ENCODE measurements at regions not wholly inside any gene's neighbourhood (a gene's known extent, or its start where the extent isn't known, plus 50 kb on each side); places are given as distances from the start of the nearest gene placed in this dataset.

DNA sequence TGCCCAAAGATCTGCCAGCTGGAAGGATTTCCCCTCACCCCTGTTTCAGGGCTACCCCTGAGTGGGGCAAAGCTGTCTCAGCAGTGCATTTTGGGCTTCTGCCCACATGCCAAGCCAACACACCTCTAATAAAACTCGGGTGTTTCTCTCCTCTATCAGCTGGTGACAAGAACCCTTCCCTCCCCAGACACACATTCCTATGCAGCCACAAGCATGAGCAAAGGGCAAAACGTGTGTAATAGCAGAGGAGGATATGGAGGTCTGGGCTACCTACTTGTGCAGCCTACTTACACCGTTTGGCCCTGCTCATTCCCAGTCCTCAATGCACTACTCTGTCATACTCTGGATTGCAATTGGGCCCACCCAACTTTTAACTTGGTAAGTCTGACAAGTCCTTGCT, 101.3 kb downstream of the IYD start (continued):
- TF ChIP-seq RXRB (CRISPR knock-in tag; IDR thresholded peaks at IDR 0.05; ENCODE audit: borderline replicate concordance) (no peak), MAF1 (CRISPR knock-in tag; IDR thresholded peaks at IDR 0.05; ENCODE audit: borderline replicate concordance) (no peak)
- TF ChIP-seq, protein P1, sequence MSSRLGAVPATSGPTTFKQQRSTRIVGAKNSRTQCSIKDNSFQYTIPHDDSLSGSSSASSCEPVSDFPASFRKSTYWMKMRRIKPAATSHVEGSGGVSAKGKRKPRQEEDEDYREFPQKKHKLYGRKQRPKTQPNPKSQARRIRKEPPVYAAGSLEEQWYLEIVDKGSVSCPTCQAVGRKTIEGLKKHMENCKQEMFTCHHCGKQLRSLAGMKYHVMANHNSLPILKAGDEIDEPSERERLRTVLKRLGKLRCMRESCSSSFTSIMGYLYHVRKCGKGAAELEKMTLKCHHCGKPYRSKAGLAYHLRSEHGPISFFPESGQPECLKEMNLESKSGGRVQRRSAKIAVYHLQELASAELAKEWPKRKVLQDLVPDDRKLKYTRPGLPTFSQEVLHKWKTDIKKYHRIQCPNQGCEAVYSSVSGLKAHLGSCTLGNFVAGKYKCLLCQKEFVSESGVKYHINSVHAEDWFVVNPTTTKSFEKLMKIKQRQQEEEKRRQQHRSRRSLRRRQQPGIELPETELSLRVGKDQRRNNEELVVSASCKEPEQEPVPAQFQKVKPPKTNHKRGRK (CRISPR knock-in tag; IDR thresholded peaks at IDR 0.05) = no peak

DNA sequence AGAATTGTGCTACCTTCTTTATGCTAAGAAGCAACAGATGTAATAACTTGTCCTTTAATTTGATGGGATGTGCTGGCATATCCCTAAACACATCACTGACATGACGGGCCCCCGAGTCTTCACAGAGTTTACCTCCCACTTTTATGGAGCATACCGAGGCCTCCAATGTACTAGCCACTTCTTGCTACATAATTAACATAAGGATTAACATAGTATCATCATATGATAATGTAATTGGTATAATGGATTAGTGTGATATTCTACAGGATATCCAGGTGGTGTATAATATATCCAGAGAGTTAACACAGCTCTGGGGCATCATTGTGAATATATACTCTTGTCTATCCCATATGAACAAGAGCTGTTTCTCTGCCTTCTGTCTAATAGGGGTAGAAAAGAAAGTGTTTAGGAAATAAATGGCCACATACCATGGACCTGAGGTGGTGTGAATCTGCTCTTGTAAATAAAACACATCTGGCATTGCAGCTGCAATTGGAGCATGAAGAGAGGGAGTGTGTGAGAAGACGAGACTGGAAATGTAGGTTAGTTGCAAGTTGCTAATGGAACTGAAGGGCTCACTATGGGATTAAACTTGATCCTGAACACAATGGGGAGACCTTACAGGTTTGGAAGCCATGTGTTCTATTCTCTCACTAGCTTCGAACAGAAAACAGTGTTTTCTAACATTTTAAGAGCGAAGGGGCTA, 102.3 kb downstream of the IYD start:
- no peaks in the 10 kb centered on the region for H3K4me1 ChIP-seq (ENCODE audit: insufficient read depth, low read length)
- no peak for FAIRE-seq
- POLR2A ChIA-PET = no interaction called here
- TF ChIP-seq CENPX (CRISPR knock-in tag; IDR thresholded peaks at IDR 0.05) = no peak
- no peak for TF ChIP-seq ERF (CRISPR knock-in tag; IDR thresholded peaks at IDR 0.05)
- TF ChIP-seq, protein P2, sequence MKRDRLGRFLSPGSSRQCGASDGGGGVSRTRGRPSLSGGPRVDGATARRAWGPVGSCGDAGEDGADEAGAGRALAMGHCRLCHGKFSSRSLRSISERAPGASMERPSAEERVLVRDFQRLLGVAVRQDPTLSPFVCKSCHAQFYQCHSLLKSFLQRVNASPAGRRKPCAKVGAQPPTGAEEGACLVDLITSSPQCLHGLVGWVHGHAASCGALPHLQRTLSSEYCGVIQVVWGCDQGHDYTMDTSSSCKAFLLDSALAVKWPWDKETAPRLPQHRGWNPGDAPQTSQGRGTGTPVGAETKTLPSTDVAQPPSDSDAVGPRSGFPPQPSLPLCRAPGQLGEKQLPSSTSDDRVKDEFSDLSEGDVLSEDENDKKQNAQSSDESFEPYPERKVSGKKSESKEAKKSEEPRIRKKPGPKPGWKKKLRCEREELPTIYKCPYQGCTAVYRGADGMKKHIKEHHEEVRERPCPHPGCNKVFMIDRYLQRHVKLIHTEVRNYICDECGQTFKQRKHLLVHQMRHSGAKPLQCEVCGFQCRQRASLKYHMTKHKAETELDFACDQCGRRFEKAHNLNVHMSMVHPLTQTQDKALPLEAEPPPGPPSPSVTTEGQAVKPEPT (CRISPR knock-in tag; IDR thresholded peaks at IDR 0.05; ENCODE audit: low read depth) = no peak
- no peak for TF ChIP-seq ZNF136 (CRISPR knock-in tag; IDR thresholded peaks at IDR 0.05; ENCODE audit: low read depth)
- no peak for TF ChIP-seq BRD4 (CRISPR knock-in tag; IDR thresholded peaks at IDR 0.05)
- TF ChIP-seq, protein P3, sequence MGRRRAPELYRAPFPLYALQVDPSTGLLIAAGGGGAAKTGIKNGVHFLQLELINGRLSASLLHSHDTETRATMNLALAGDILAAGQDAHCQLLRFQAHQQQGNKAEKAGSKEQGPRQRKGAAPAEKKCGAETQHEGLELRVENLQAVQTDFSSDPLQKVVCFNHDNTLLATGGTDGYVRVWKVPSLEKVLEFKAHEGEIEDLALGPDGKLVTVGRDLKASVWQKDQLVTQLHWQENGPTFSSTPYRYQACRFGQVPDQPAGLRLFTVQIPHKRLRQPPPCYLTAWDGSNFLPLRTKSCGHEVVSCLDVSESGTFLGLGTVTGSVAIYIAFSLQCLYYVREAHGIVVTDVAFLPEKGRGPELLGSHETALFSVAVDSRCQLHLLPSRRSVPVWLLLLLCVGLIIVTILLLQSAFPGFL (CRISPR knock-in tag; IDR thresholded peaks at IDR 0.05) = no peak
- TF ChIP-seq, protein P4, sequence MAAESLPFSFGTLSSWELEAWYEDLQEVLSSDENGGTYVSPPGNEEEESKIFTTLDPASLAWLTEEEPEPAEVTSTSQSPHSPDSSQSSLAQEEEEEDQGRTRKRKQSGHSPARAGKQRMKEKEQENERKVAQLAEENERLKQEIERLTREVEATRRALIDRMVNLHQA (CRISPR knock-in tag; IDR thresholded peaks at IDR 0.05) = no peak
- TF ChIP-seq ZNF557 (CRISPR knock-in tag; IDR thresholded peaks at IDR 0.05) = no peak
- no peak for TF ChIP-seq SNAPC2 (CRISPR knock-in tag; IDR thresholded peaks at IDR 0.05)
- TF ChIP-seq SRF (IDR thresholded peaks at IDR 0.05; ENCODE audit: low read depth, low read length) = no peak
- TF ChIP-seq ZNF431 (CRISPR knock-in tag; IDR thresholded peaks at IDR 0.05; ENCODE audit: borderline replicate concordance, low read depth) = no peak
- no peak for TF ChIP-seq ZNF33A (CRISPR knock-in tag; IDR thresholded peaks at IDR 0.05; ENCODE audit: borderline replicate concordance)
- TF ChIP-seq ZNF530 (CRISPR knock-in tag; IDR thresholded peaks at IDR 0.05; ENCODE audit: low read depth) = no peak
- TF ChIP-seq MYC (CRISPR knock-in tag; IDR thresholded peaks at IDR 0.05; ENCODE audit: borderline replicate concordance) = no peak
- TF ChIP-seq, protein P5, sequence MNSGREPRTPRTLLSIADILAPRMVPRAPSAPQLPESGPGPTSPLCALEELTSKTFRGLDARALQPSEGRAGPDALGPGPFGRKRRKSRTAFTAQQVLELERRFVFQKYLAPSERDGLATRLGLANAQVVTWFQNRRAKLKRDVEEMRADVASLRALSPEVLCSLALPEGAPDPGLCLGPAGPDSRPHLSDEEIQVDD (CRISPR knock-in tag; IDR thresholded peaks at IDR 0.05; ENCODE audit: borderline replicate concordance) = no peak
- no peak for TF ChIP-seq IRF2 (CRISPR knock-in tag; IDR thresholded peaks at IDR 0.05)

More for the DNA sequence above, 102.3 kb downstream of the IYD start:
- Histone ChIP-seq H4K20me1 (ENCODE audit: insufficient read depth, low read length) (no peaks in the 10 kb centered on the region), H3K9me3 (ENCODE audit: low read length) (no peaks in the 10 kb centered on the region), H3K27ac (ENCODE audit: extremely low read length, insufficient read depth, low read length) (no peak overlapping the region), H2AFZ (ENCODE audit: low read length) (no peak overlapping the region), H3K79me2 (ENCODE audit: insufficient read depth, low read length) (no peaks in the 10 kb centered on the region), H3K27me3 (ENCODE audit: control insufficient read depth in 1 of 2, insufficient read depth in 2 of 2, low read length in 2 of 2) (no peaks in the 10 kb centered on the region), H3K9ac (ENCODE audit: insufficient read depth, low read depth, low read length) (no peak overlapping the region), H3K4me3 (replicated peaks in 1 of 3; ENCODE audit: insufficient read depth in 1 of 3, low read depth in 2 of 3, low read length in 3 of 3) (no peak overlapping the region), H3K4me2 (ENCODE audit: low read depth, low read length) (no peak overlapping the region), H3K36me3 (replicated peaks in 1 of 2; ENCODE audit: control insufficient read depth in 1 of 2, insufficient read depth in 2 of 2, low read length in 2 of 2) (no peaks in the 10 kb centered on the region)
- WGBS (ENCODE audit: low lambda C conversion rate) = 17% methylated on average over 6 of the region's 6 CpGs
- ATAC-seq = no peak
- DNase-seq (ENCODE audit: low spot score) = no peak
- BruUV-seq (replicated peaks) = no TSS peak
- in situ Hi-C loops (cut with HindIII; ENCODE audit: extremely low pct_ligation_motif_present, low pct_unique_long_range_greater_than_20kb) = no loop called here
- CTCF ChIA-PET (ENCODE audit: low intra/inter-chr PET ratio, low total read pairs) = no interaction called here
- intact Hi-C loops (cut with micrococcal nuclease; ENCODE audit: unreplicated experiment) = no loop called here

Measured in HepG2 (cell line).